H1 (cell line): ENCODE measurements at regions not wholly inside any gene's neighbourhood (a gene's known extent, or its start where the extent isn't known, plus 50 kb on each side); places are given as distances from the start of the nearest gene placed in this dataset.

ENCODE experiments used
- GTF2F1 ChIP-seq: IDR thresholded peaks from 2 replicates; pipeline ENCODE4 v1.6.1; 2012; ENCODE audit warnings: low read depth, low read length, improper control_type of control experiment, borderline replicate concordance
- POLR2A ChIP-seq, 2 experiments: IDR thresholded peaks; 1 replicate in 1 of 2; 2 replicates in 1 of 2; pipeline ENCODE4 v1.6.1; 2011; ENCODE audit warnings: low read depth in 2 of 2, low read length in 2 of 2, mild to moderate bottlenecking in 2 of 2; ENCODE audit errors: control extremely low read depth in 1 of 2
- TBP ChIP-seq: IDR thresholded peaks from 2 replicates; pipeline ENCODE4 v1.6.1; 2011; ENCODE audit warnings: low read depth, low read length, improper control_type of control experiment

- TF ChIP-seq TBP: no peak
- no peak for TF ChIP-seq POLR2A (IDR thresholded peaks at IDR 0.05; ENCODE audit: control extremely low read depth in 1 of 2, low read depth in 2 of 2, low read length in 2 of 2)
- no peak for TF ChIP-seq GTF2F1
Measured at GRCh38 chr18:42296723-42297122, 341.7 kb downstream of the PIK3C3 start.
